ENCODE measurements at regions not wholly inside any gene's neighbourhood (a gene's known extent, or its start where the extent isn't known, plus 50 kb on each side); places are given as distances from the start of the nearest gene placed in this dataset.

- TF ChIP-seq, protein P1, sequence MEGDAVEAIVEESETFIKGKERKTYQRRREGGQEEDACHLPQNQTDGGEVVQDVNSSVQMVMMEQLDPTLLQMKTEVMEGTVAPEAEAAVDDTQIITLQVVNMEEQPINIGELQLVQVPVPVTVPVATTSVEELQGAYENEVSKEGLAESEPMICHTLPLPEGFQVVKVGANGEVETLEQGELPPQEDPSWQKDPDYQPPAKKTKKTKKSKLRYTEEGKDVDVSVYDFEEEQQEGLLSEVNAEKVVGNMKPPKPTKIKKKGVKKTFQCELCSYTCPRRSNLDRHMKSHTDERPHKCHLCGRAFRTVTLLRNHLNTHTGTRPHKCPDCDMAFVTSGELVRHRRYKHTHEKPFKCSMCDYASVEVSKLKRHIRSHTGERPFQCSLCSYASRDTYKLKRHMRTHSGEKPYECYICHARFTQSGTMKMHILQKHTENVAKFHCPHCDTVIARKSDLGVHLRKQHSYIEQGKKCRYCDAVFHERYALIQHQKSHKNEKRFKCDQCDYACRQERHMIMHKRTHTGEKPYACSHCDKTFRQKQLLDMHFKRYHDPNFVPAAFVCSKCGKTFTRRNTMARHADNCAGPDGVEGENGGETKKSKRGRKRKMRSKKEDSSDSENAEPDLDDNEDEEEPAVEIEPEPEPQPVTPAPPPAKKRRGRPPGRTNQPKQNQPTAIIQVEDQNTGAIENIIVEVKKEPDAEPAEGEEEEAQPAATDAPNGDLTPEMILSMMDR (conservative IDR thresholded peaks at IDR 0.05; ENCODE audit: low read length), result no peak
- TF ChIP-seq EZH2phosphoT487 (IDR thresholded peaks at IDR 0.05; ENCODE audit: borderline replicate concordance, low read depth, low read length), result no peak
Measured at GRCh38 chr21:32917362-32918135, 108.2 kb upstream of the OLIG2 start.
